ENCODE measurements at regions not wholly inside any gene's neighbourhood (a gene's known extent, or its start where the extent isn't known, plus 50 kb on each side); places are given as distances from the start of the nearest gene placed in this dataset.

GRCh38 chr13:84362777-84363176, 480.5 kb upstream of the SLITRK1 start:
- ATAC-seq: no peak
- H3F3A ChIP-seq (ENCODE audit: low read length, unreplicated experiment): no peaks in the 10 kb centered on the region
- H3K27me3 ChIP-seq (ENCODE audit: low read length): no peaks in the 10 kb centered on the region
- intact Hi-C loops (cut with micrococcal nuclease): no loop called here
- H3K4me3 ChIP-seq (ENCODE audit: low read length): no peak overlapping the region
- no peak overlapping the region for H3K9ac ChIP-seq (ENCODE audit: low read length)
- H3K9me2 ChIP-seq (replicated peaks; ENCODE audit: low read length): no peaks in the 10 kb centered on the region
- no peaks in the 10 kb centered on the region for H3K9me3 ChIP-seq (ENCODE audit: low read length)
- no peaks in the 10 kb centered on the region for H3K4me1 ChIP-seq (ENCODE audit: insufficient read depth, low read length)
- ChIA-PET CTCF (no interaction called here), POLR2A (ENCODE audit: unreplicated experiment) (no interaction called here)
- H4K20me1 ChIP-seq (ENCODE audit: low read length): no peaks in the 10 kb centered on the region
- no peak overlapping the region for H3K27ac ChIP-seq (ENCODE audit: low read length)
- TF ChIP-seq EZH2phosphoT487 (IDR thresholded peaks at IDR 0.05; ENCODE audit: borderline replicate concordance, low read length) (no peak), EZH2 (IDR thresholded peaks at IDR 0.05; ENCODE audit: low read length, unreplicated experiment) (no peak)
- TF ChIP-seq, protein P1, sequence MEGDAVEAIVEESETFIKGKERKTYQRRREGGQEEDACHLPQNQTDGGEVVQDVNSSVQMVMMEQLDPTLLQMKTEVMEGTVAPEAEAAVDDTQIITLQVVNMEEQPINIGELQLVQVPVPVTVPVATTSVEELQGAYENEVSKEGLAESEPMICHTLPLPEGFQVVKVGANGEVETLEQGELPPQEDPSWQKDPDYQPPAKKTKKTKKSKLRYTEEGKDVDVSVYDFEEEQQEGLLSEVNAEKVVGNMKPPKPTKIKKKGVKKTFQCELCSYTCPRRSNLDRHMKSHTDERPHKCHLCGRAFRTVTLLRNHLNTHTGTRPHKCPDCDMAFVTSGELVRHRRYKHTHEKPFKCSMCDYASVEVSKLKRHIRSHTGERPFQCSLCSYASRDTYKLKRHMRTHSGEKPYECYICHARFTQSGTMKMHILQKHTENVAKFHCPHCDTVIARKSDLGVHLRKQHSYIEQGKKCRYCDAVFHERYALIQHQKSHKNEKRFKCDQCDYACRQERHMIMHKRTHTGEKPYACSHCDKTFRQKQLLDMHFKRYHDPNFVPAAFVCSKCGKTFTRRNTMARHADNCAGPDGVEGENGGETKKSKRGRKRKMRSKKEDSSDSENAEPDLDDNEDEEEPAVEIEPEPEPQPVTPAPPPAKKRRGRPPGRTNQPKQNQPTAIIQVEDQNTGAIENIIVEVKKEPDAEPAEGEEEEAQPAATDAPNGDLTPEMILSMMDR (conservative IDR thresholded peaks at IDR 0.05; ENCODE audit: low read depth, low read length): no peak
- BruUV-seq (replicated peaks): no TSS peak
- H3K4me2 ChIP-seq (ENCODE audit: low read length): no peak overlapping the region
- no peaks in the 10 kb centered on the region for H3K36me3 ChIP-seq (ENCODE audit: low read depth, low read length)
- H3K79me2 ChIP-seq (ENCODE audit: low read length): no peaks in the 10 kb centered on the region
- no peak overlapping the region for H2AFZ ChIP-seq (ENCODE audit: low read length)
- no peak for DNase-seq

DNA sequence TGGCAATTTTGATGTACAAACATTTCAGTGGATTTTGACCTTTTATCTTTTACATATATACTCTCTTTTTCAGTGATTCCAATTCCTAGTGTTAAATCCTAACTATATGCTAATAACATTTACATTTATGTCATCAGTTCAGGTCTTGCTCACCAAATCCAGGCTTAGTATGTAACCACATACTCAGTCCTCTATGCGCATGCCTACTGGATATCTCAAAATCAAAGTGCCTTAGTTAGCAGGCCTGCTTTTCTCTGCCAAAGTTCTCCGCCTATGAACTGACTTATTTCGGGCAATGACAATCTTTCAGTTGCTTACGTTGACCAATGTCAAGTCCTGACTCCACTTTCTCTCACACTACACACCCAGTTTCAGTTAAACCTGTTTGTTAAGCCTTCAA, 478.5 kb upstream of the SLITRK1 start:
- H3K79me2 ChIP-seq (ENCODE audit: low read length): no peaks in the 10 kb centered on the region
- CTCF ChIA-PET: no interaction called here
- no peak overlapping the region for H3K9ac ChIP-seq (ENCODE audit: low read length)
- no peaks in the 10 kb centered on the region for H3F3A ChIP-seq (ENCODE audit: low read length, unreplicated experiment)
- H3K4me2 ChIP-seq (ENCODE audit: low read length): no peak overlapping the region
- H3K9me2 ChIP-seq (replicated peaks; ENCODE audit: low read length): no peaks in the 10 kb centered on the region
- no peak for ATAC-seq
- H3K36me3 ChIP-seq (ENCODE audit: low read depth, low read length): no peaks in the 10 kb centered on the region
- BruUV-seq (replicated peaks): no TSS peak
- intact Hi-C loops (cut with micrococcal nuclease): no loop called here
- H4K20me1 ChIP-seq (ENCODE audit: low read length): no peaks in the 10 kb centered on the region
- no peak overlapping the region for H3K27ac ChIP-seq (ENCODE audit: low read length)
- H3K4me3 ChIP-seq (ENCODE audit: low read length): no peak overlapping the region
- H3K27me3 ChIP-seq (ENCODE audit: low read length): no peaks in the 10 kb centered on the region
- H3K4me1 ChIP-seq (ENCODE audit: insufficient read depth, low read length): no peaks in the 10 kb centered on the region
- POLR2A ChIA-PET (ENCODE audit: unreplicated experiment): no interaction called here
- H3K9me3 ChIP-seq (ENCODE audit: low read length): no peaks in the 10 kb centered on the region
- no peak overlapping the region for H2AFZ ChIP-seq (ENCODE audit: low read length)
- TF ChIP-seq, protein P1 (conservative IDR thresholded peaks at IDR 0.05; ENCODE audit: low read depth, low read length): no peak
- no peak for TF ChIP-seq EZH2phosphoT487 (IDR thresholded peaks at IDR 0.05; ENCODE audit: borderline replicate concordance, low read length)
- no peak for TF ChIP-seq EZH2 (IDR thresholded peaks at IDR 0.05; ENCODE audit: low read length, unreplicated experiment)
- DNase-seq: no peak

- POLR2A ChIA-PET (ENCODE audit: unreplicated experiment): no interaction called here
Observed at GRCh38 chr13:84358601-84359000, 476.3 kb upstream of the SLITRK1 start.

More at GRCh38 chr13:84358601-84359000, 476.3 kb upstream of the SLITRK1 start:
- Histone ChIP-seq H3K4me3 (ENCODE audit: low read length) (no peak overlapping the region), H3F3A (ENCODE audit: low read length, unreplicated experiment) (no peaks in the 10 kb centered on the region), H3K9ac (ENCODE audit: low read length) (no peak overlapping the region), H3K4me1 (ENCODE audit: insufficient read depth, low read length) (no peaks in the 10 kb centered on the region), H3K79me2 (ENCODE audit: low read length) (no peaks in the 10 kb centered on the region), H3K9me2 (replicated peaks; ENCODE audit: low read length) (no peaks in the 10 kb centered on the region), H3K36me3 (ENCODE audit: low read depth, low read length) (no peaks in the 10 kb centered on the region), H3K9me3 (ENCODE audit: low read length) (no peaks in the 10 kb centered on the region), H2AFZ (ENCODE audit: low read length) (no peak overlapping the region), H4K20me1 (ENCODE audit: low read length) (no peaks in the 10 kb centered on the region), H3K27me3 (ENCODE audit: low read length) (no peaks in the 10 kb centered on the region), H3K4me2 (ENCODE audit: low read length) (no peak overlapping the region), H3K27ac (ENCODE audit: low read length) (no peak overlapping the region)
- intact Hi-C loops (cut with micrococcal nuclease): no loop called here
- DNase-seq: no peak
- ATAC-seq: no peak
- BruUV-seq (replicated peaks): no TSS peak
- CTCF ChIA-PET: no interaction called here
- TF ChIP-seq EZH2 (IDR thresholded peaks at IDR 0.05; ENCODE audit: low read length, unreplicated experiment): no peak
- TF ChIP-seq, protein P1 (conservative IDR thresholded peaks at IDR 0.05; ENCODE audit: low read depth, low read length): no peak
